IMR-90 (cell line): ENCODE measurements at regions not wholly inside any gene's neighbourhood (a gene's known extent, or its start where the extent isn't known, plus 50 kb on each side); places are given as distances from the start of the nearest gene placed in this dataset.

Experiments used
- ATAC-seq: fragments of 200-7000 bp; cut with Tn5 transposase; 2 replicates; pipeline ENCODE4 v1.9.1; 2020; ENCODE audit warnings: low read depth, mild to moderate bottlenecking, moderate library complexity
- BruUV-seq: library from RNA; stranded (reverse); fragments of 400-500 nt; replicated peaks from 2 replicates; lab custom pipeline; 2021; lab: Mats Ljungman, UMichigan
- CTCF ChIA-PET: fragments of 300-600 bp; formaldehyde crosslinking; extraction: SDS; loops from one replicate; lab custom pipeline; 2021; ENCODE audit warnings: antibody characterized with exemption; lab: Yijun Ruan, JAX
- POLR2A ChIA-PET: fragments of 300-600 bp; sonication (Branson Sonifier 250); formaldehyde crosslinking; loops from one replicate; lab custom pipeline; 2022; ENCODE audit warnings: antibody characterized with exemption; ENCODE audit not compliant: unreplicated experiment; lab: Charles Lee
- DNase-seq: peaks from one replicate; pipeline ENCODE4 v3.0.0; 2013
- H2AFZ ChIP-seq: replicated peaks from 2 replicates; pipeline ENCODE3; 2013; ENCODE audit warnings: low read length, mild to moderate bottlenecking; ENCODE audit not compliant: poor library complexity
- H2AK5ac ChIP-seq: 2 replicates; pipeline ENCODE4 v1.6.1; 2013; ENCODE audit warnings: low read depth, low read length, inconsistent platforms
- H2AK9ac ChIP-seq: replicated peaks from 2 replicates; pipeline ENCODE3; 2013; ENCODE audit warnings: mild to moderate bottlenecking, low read depth, low read length, moderate library complexity; ENCODE audit not compliant: poor library complexity
- H2BK120ac ChIP-seq: 2 replicates; pipeline ENCODE4 v1.6.1; 2013; ENCODE audit warnings: low read depth, low read length, inconsistent platforms
- H2BK15ac ChIP-seq: 3 replicates; pipeline ENCODE4 v1.6.1; 2013; ENCODE audit warnings: low read depth, low read length, inconsistent platforms
- H2BK20ac ChIP-seq: 2 replicates; pipeline ENCODE4 v1.6.1; 2013; ENCODE audit warnings: low read depth, mild to moderate bottlenecking, inconsistent platforms, low read length, moderate library complexity
- H2BK5ac ChIP-seq: 2 replicates; pipeline ENCODE4 v1.6.1; 2013; ENCODE audit warnings: mild to moderate bottlenecking, low read depth, low read length, inconsistent platforms; ENCODE audit not compliant: poor library complexity, severe bottlenecking
- H3K14ac ChIP-seq: replicated peaks from 2 replicates; pipeline ENCODE4 v1.6.1; 2013; ENCODE audit warnings: low read depth, low read length, inconsistent platforms
- H3K18ac ChIP-seq: 2 replicates; pipeline ENCODE4 v1.6.1; 2013; ENCODE audit warnings: low read depth, low read length, control low read depth
- H3K23ac ChIP-seq: 2 replicates; pipeline ENCODE4 v1.6.1; 2013; ENCODE audit warnings: low read depth, low read length, inconsistent platforms
- H3K27ac ChIP-seq: 2 replicates; pipeline ENCODE4 v1.5.1; 2013; ENCODE audit warnings: mild to moderate bottlenecking, control low read depth, low read length; ENCODE audit not compliant: insufficient read depth
- H3K27me3 ChIP-seq: 2 replicates; pipeline ENCODE4 v1.6.1; 2013; ENCODE audit warnings: low read length; ENCODE audit not compliant: control insufficient read depth, insufficient read depth
- H3K36me3 ChIP-seq: 2 replicates; pipeline ENCODE4 v1.6.1; 2013; ENCODE audit warnings: low read length, mixed read lengths; ENCODE audit not compliant: control insufficient read depth, insufficient read depth
- H3K4ac ChIP-seq: 2 replicates; pipeline ENCODE4 v1.6.1; 2013; ENCODE audit warnings: low read depth, low read length, inconsistent platforms
- H3K4me1 ChIP-seq: 2 replicates; pipeline ENCODE4 v1.6.1; 2013; ENCODE audit warnings: low read length, mixed read lengths; ENCODE audit not compliant: control insufficient read depth, insufficient read depth
- H3K4me2 ChIP-seq: 2 replicates; pipeline ENCODE4 v1.6.1; 2013; ENCODE audit warnings: low read depth, mild to moderate bottlenecking, control low read depth, low read length, moderate library complexity
- H3K4me3 ChIP-seq: 2 replicates; pipeline ENCODE4 v1.5.1; 2013; ENCODE audit warnings: low read depth, mild to moderate bottlenecking, control low read depth, low read length, moderate library complexity; ENCODE audit not compliant: insufficient read depth
- H3K56ac ChIP-seq: 2 replicates; pipeline ENCODE4 v1.6.1; 2013; ENCODE audit warnings: low read length, inconsistent platforms; ENCODE audit not compliant: insufficient read depth; ENCODE audit errors: extremely low read depth
- H3K79me1 ChIP-seq, 2 experiments: 2 replicates each; pipeline ENCODE4 v1.6.1; 2013; ENCODE audit warnings: low read length in 2 of 2, inconsistent platforms in 1 of 2, low read depth in 1 of 2
- H3K9ac ChIP-seq: 2 replicates; pipeline ENCODE4 v1.6.1; 2013; ENCODE audit warnings: low read depth, low read length, control low read depth
- H3K9me1 ChIP-seq: 2 replicates; pipeline ENCODE4 v1.6.1; 2013; ENCODE audit warnings: low read length, inconsistent platforms; ENCODE audit not compliant: insufficient read depth
- H3K9me3 ChIP-seq: 2 replicates; pipeline ENCODE4 v1.6.1; 2013; ENCODE audit warnings: low read length; ENCODE audit not compliant: control insufficient read depth, insufficient read depth
- H4K20me1 ChIP-seq: 2 replicates; pipeline ENCODE4 v1.6.1; 2013; ENCODE audit warnings: low read length, inconsistent platforms; ENCODE audit not compliant: insufficient read depth
- H4K5ac ChIP-seq: 2 replicates; pipeline ENCODE4 v1.6.1; 2013; ENCODE audit warnings: mild to moderate bottlenecking, low read depth, low read length, control low read depth
- H4K8ac ChIP-seq, 2 experiments: 2 replicates each; pipeline ENCODE4 v1.6.1; 2013; ENCODE audit warnings: low read depth in 2 of 2, low read length in 2 of 2, control low read depth in 1 of 2, inconsistent platforms in 1 of 2
- H4K91ac ChIP-seq: 2 replicates; pipeline ENCODE4 v1.6.1; 2013; ENCODE audit warnings: low read depth, low read length, inconsistent platforms; ENCODE audit not compliant: insufficient read depth
- BHLHE40 ChIP-seq: fragments of 150-350 bp; IDR thresholded peaks from 2 replicates; pipeline ENCODE4 v1.6.1; 2016; ENCODE audit warnings: mild to moderate bottlenecking, low read depth, low read length
- CEBPB ChIP-seq: IDR thresholded peaks from 2 replicates; pipeline ENCODE4 v1.6.1; 2012; ENCODE audit warnings: low read depth, low read length, improper control_type of control experiment
- CHD1 ChIP-seq: IDR thresholded peaks from 2 replicates; pipeline ENCODE4 v1.6.1; 2012; ENCODE audit warnings: low read depth, low read length, improper control_type of control experiment
- CTCF ChIP-seq: conservative IDR thresholded peaks from 2 replicates; pipeline ENCODE4 v1.5.1; 2012; ENCODE audit warnings: mild to moderate bottlenecking, low read depth, low read length, improper control_type of control experiment
- ELK1 ChIP-seq: fragments of 150-350 bp; IDR thresholded peaks from 2 replicates; pipeline ENCODE4 v1.6.1; 2016; ENCODE audit warnings: low read depth, mild to moderate bottlenecking, low read length, moderate library complexity, borderline replicate concordance
- FOS ChIP-seq: fragments of 150-350 bp; IDR thresholded peaks from 2 replicates; pipeline ENCODE4 v1.6.1; 2016; ENCODE audit warnings: low read depth, low read length
- MAFK ChIP-seq: IDR thresholded peaks from 2 replicates; pipeline ENCODE4 v1.6.1; 2012; ENCODE audit warnings: low read depth, low read length, improper control_type of control experiment
- MAZ ChIP-seq: IDR thresholded peaks from 2 replicates; pipeline ENCODE4 v1.6.1; 2012; ENCODE audit warnings: low read depth, mild to moderate bottlenecking, low read length, improper control_type of control experiment, moderate library complexity, borderline replicate concordance
- NFE2L2 ChIP-seq: fragments of 150-350 bp; IDR thresholded peaks from 2 replicates; pipeline ENCODE4 v1.6.1; 2016; ENCODE audit warnings: low read depth, mild to moderate bottlenecking, low read length
- POLR2A ChIP-seq: IDR thresholded peaks from 2 replicates; pipeline ENCODE4 v1.6.1; 2012; ENCODE audit warnings: mild to moderate bottlenecking, low read depth, low read length
- RAD21 ChIP-seq: IDR thresholded peaks from 2 replicates; pipeline ENCODE4 v1.6.1; 2012; ENCODE audit warnings: low read length, improper control_type of control experiment
- RCOR1 ChIP-seq: IDR thresholded peaks from 2 replicates; pipeline ENCODE4 v1.6.1; 2012; ENCODE audit warnings: mild to moderate bottlenecking, low read length, improper control_type of control experiment; ENCODE audit not compliant: insufficient replicate concordance
- RFX5 ChIP-seq: IDR thresholded peaks from 2 replicates; pipeline ENCODE4 v1.8.0; 2012; ENCODE audit warnings: low read depth, mild to moderate bottlenecking, low read length, moderate library complexity
- SMC3 ChIP-seq: fragments of 150-350 bp; IDR thresholded peaks from 2 replicates; pipeline ENCODE4 v1.6.1; 2016; ENCODE audit warnings: low read depth, mild to moderate bottlenecking, antibody characterized with exemption, low read length, moderate library complexity
- USF2 ChIP-seq: fragments of 150-350 bp; IDR thresholded peaks from 2 replicates; pipeline ENCODE4 v1.6.1; 2017; ENCODE audit warnings: mild to moderate bottlenecking, antibody characterized with exemption, low read length, low read depth
- WGBS, 2 experiments: methylation state at CpG; one replicate each; pipeline versions ENCODE4 v1.1.5 to v1.1.7; 2013; ENCODE audit warnings: missing lambda C conversion rate in 2 of 2; ENCODE audit not compliant: insufficient read length in 1 of 2; ENCODE audit errors: extremely low coverage in 2 of 2; 5-methylcytosine and 5-hydroxymethylcytosine counted together
- dilution Hi-C: fragments of 300-500 bp; cut with HindIII; formaldehyde crosslinking; loops from one replicate; pipeline ENCODE4 v1.14.3; 2018; ENCODE audit warnings: low sequenced_read_pairs; ENCODE audit not compliant: unreplicated experiment
- in situ Hi-C: fragments of 300-500 bp; cut with MboI; formaldehyde crosslinking; loops from 3 replicates; pipeline ENCODE4 v1.14.3; 2019; ENCODE audit warnings: low sequenced_read_pairs, inconsistent platforms, mixed read lengths
- intact Hi-C: fragments of 100-400 bp; cut with micrococcal nuclease; formaldehyde crosslinking; loops from 2 replicates; pipeline ENCODE4 v1.10.0; 2022

- H3K36me3 ChIP-seq = no peaks in the 10 kb centered on the region
- no peaks in the 10 kb centered on the region for H3K4me1 ChIP-seq
- H4K8ac ChIP-seq = no peak overlapping the region
- H3K4ac ChIP-seq = no peak overlapping the region
- H3K9ac ChIP-seq = no peak overlapping the region
- no peak overlapping the region for H2BK5ac ChIP-seq
- H2AK5ac ChIP-seq = no peak overlapping the region
- H2BK20ac ChIP-seq = no peak overlapping the region
- H3K4me2 ChIP-seq = no peak overlapping the region
- no peaks in the 10 kb centered on the region for H4K20me1 ChIP-seq
- peaks cover 12% of the 10 kb centered on the region for H3K9me3 ChIP-seq
- intact Hi-C loops = no loop called here
- no peak overlapping the region for H3K18ac ChIP-seq
- H2BK120ac ChIP-seq = no peak overlapping the region
- no peak overlapping the region for H3K56ac ChIP-seq
- no peak overlapping the region for H2AK9ac ChIP-seq
- 52% methylated on average over 5 of the region's 9 CpGs; no CpG with 5 or more reads in 1 of the 2 experiments for WGBS, 2 experiments
- dilution Hi-C loops = no loop called here
- no peak overlapping the region for H3K27ac ChIP-seq
- TF ChIP-seq FOS (no peak), MAFK (no peak), RAD21 (no peak), CEBPB (no peak), POLR2A (no peak), SMC3 (no peak), BHLHE40 (no peak), NFE2L2 (no peak), RCOR1 (no peak), USF2 (no peak), CHD1 (no peak), RFX5 (no peak), CTCF (no peak), ELK1 (no peak), MAZ (no peak)
- H3K79me1 ChIP-seq = no peaks in the 10 kb centered on the region
- no TSS peak for BruUV-seq
- no peak overlapping the region for H3K23ac ChIP-seq
- ChIA-PET POLR2A (no interaction called here), CTCF (no interaction called here)
- no peaks in the 10 kb centered on the region for H3K9me1 ChIP-seq
- no peak overlapping the region for H4K91ac ChIP-seq
- no peak overlapping the region for H2AFZ ChIP-seq
- no peak overlapping the region for H4K5ac ChIP-seq
- no peak for ATAC-seq
- in situ Hi-C loops = no loop called here
- no peak overlapping the region for H3K4me3 ChIP-seq
- no peak overlapping the region for H2BK15ac ChIP-seq
- no peaks in the 10 kb centered on the region for H3K27me3 ChIP-seq
- no peak overlapping the region for H3K14ac ChIP-seq
- DNase-seq = no peak
These were observed 1124.8 kb downstream of the SI start for GRCh38 chr3:163953526-163953925.
